Activated CD4-positive, alpha-beta T cell treated with anti-CD3 and anti-CD28 coated beads for 36 hours (primary cell): ENCODE measurements at regions not wholly inside any gene's neighbourhood (a gene's known extent, or its start where the extent isn't known, plus 50 kb on each side); places are given as distances from the start of the nearest gene placed in this dataset.
"Not testable (repeated sequence)": the region's sequence is repeated elsewhere in the genome, so short reads cannot be mapped to it uniquely, and the experiment has no call there.

Source experiments
- ATAC-seq: fragments of 200-7000 bp; cut with Tn5 transposase; one replicate; pipeline ENCODE4 v1.10.0; 2021; ENCODE audit warnings: mild to moderate bottlenecking, moderate library complexity
- CTCF ChIA-PET: fragments of 350-600 bp; sonication (Branson Sonifier 250); formaldehyde crosslinking; loops from one replicate; lab custom pipeline; 2021; ENCODE audit warnings: antibody characterized with exemption; lab: Charles Lee
- POLR2A ChIA-PET: fragments of 350-600 bp; sonication (Branson Sonifier 250); formaldehyde crosslinking; loops from one replicate; lab custom pipeline; 2021; ENCODE audit warnings: antibody characterized with exemption, inconsistent platforms; lab: Charles Lee
- DNase-seq: peaks from one replicate; pipeline ENCODE4 v3.0.0-alpha.2; 2020
- H3K27ac Mint-ChIP-seq: one replicate; pipeline ENCODE4 v1.8.0; 2021; ENCODE audit warnings: mixed read lengths
- H3K27me3 Mint-ChIP-seq: one replicate; pipeline ENCODE4 v1.8.0; 2021; ENCODE audit warnings: mixed read lengths
- H3K36me3 Mint-ChIP-seq: one replicate; pipeline ENCODE4 v1.8.0; 2021; ENCODE audit warnings: low read depth, mixed read lengths
- H3K4me1 Mint-ChIP-seq: one replicate; pipeline ENCODE4 v1.8.0; 2021; ENCODE audit warnings: mixed read lengths
- H3K4me3 Mint-ChIP-seq: one replicate; pipeline ENCODE4 v1.8.0; 2021; ENCODE audit warnings: mild to moderate bottlenecking, moderate library complexity, mixed read lengths
- H3K9me3 Mint-ChIP-seq: one replicate; pipeline ENCODE4 v1.8.0; 2021; ENCODE audit warnings: low read depth, mixed read lengths
- intact Hi-C, 2 experiments: fragments of 100-400 bp; cut with DNase I in 1 of 2; cut with micrococcal nuclease in 1 of 2; formaldehyde crosslinking; loops; one replicate each; pipeline versions ENCODE4 v1.14.2 to v1.15.1; 2022 to 2024; cut with DNase I, micrococcal nuclease

GRCh38 chr9:75545287-75545686, 345.2 kb upstream of the PCSK5 start:
- CTCF ChIA-PET = no interaction called here
- Mint-ChIP-seq H3K27me3 (no peaks in the 10 kb centered on the region), H3K9me3 (no peaks in the 10 kb centered on the region), H3K27ac (no peak overlapping the region), H3K4me3 (no peak overlapping the region), H3K4me1 (no peaks in the 10 kb centered on the region), H3K36me3 (no peaks in the 10 kb centered on the region)
- POLR2A ChIA-PET = no interaction called here
- intact Hi-C loops = no loop called here
- no peak for ATAC-seq
- DNase-seq = no peak

DNA sequence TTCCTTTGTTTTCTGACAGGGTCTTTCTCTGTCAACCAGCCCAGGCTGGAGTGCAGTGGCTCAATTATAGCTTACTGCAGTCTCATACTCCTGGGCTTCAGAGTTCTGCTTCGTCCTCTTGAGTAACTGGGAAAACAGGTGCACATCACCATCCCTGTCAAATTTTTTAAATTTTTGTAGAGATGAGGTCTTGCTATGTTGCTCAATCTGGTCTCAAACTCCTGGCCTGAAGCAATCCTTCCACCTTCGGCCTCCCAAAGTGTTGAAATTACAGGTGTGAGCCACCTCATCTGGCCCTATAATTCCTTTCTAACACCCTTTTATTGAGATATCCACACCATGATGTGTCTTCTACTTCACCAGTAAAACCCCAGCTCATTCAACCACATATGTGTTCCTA, 341.6 kb upstream of the PCSK5 start:
- Mint-ChIP-seq H3K4me1 (no peaks in the 10 kb centered on the region), H3K27ac (no peak overlapping the region), H3K9me3 (no peaks in the 10 kb centered on the region), H3K27me3 (peaks cover under 1% of the 10 kb centered on the region), H3K4me3 (no peak overlapping the region), H3K36me3 (no peaks in the 10 kb centered on the region)
- DNase-seq = no peak
- ChIA-PET CTCF (no interaction called here), POLR2A (no interaction called here)
- intact Hi-C loops = no loop called here
- ATAC-seq = no peak

DNA sequence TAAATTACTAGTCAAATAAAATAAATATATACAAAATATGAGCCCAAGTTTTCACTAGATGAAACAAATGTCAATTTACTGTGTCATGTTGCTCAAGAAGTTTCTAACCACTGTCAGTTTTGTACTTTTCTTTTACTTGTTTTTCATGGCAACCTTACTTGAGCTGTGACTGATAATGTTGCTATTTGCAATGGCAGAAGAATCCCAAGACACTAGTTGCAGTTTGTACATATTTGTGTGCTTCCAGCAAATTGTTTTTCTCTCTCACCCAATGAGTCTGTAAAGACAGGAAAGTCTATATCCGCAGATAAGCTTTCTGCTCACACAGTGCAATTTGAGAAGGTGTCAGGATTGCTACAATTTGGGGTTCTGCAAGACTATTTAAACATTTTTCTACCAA, 338.6 kb upstream of the PCSK5 start:
- CTCF ChIA-PET = no interaction called here
- Mint-ChIP-seq H3K4me1 (no peaks in the 10 kb centered on the region), H3K4me3 (no peak overlapping the region), H3K27me3 (peaks cover 2% of the 10 kb centered on the region), H3K9me3 (no peaks in the 10 kb centered on the region), H3K36me3 (no peaks in the 10 kb centered on the region), H3K27ac (no peak overlapping the region)
- POLR2A ChIA-PET = no interaction called here
- ATAC-seq (no peak), DNase-seq (no peak)
- intact Hi-C loops = no loop called here

DNA sequence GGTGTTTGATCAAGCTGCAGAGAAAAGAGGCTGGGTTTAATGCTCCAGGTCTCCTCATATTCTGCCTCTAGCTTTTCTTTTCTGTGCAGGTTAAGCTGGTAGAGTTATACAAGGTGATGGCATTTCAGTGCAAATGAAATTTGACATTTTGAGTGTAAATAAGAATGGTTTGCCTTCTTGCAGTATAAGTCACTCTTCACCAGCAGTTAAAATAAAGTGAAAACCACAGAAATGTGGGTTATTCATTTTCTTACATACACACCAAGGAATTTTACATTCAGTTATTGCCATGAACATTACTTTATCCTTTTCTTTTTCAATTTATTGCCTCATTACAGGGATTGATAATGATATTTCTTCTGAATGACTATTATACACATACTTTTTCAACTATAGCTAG, 337.5 kb upstream of the PCSK5 start:
- Mint-ChIP-seq H3K4me1 (no peaks in the 10 kb centered on the region), H3K27ac (no peak overlapping the region), H3K9me3 (peaks cover 2% of the 10 kb centered on the region), H3K4me3 (no peak overlapping the region), H3K27me3 (peaks cover 2% of the 10 kb centered on the region), H3K36me3 (no peaks in the 10 kb centered on the region)
- intact Hi-C loops = no loop called here
- ATAC-seq (no peak), DNase-seq (no peak)
- CTCF ChIA-PET = no interaction called here
- POLR2A ChIA-PET = no interaction called here

- H3K27me3 Mint-ChIP-seq, intact Hi-C loops, H3K27ac Mint-ChIP-seq, CTCF ChIA-PET, H3K4me3 Mint-ChIP-seq, H3K9me3 Mint-ChIP-seq, H3K4me1 Mint-ChIP-seq, ATAC-seq, DNase-seq, POLR2A ChIA-PET, H3K36me3 Mint-ChIP-seq: not testable (repeated sequence)
Observed at GRCh38 chr9:75566813-75567212, 323.7 kb upstream of the PCSK5 start.

DNA sequence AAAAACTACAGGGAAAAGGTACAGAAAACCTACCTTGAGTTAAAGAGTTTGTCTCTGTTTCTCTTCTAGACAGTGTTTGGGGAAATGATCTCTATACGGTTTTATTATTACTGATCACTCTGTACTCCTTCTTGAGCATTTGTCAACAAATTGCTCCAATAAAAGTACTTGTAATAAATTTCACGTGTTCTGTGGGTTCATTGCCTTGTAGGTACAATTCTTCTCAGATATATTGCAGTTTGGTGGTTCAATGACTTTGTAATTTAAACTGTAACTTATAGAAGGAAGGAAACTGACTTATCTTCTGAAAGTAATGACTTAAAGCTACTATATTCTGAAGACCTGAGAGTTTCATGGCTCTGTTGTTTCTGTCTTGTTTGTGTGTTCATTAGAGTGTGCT, 319.9 kb upstream of the PCSK5 start:
- no peaks in the 10 kb centered on the region for H3K9me3 Mint-ChIP-seq
- no peak for DNase-seq
- POLR2A ChIA-PET = no interaction called here
- intact Hi-C loops = no loop called here
- CTCF ChIA-PET = interaction anchor here (0.6 kb wide), 1 partner anchor 266 kb away, joined by 3 read pairs; no protein-coding TSS in a partner anchor
- H3K4me3 Mint-ChIP-seq = no peak overlapping the region
- no peak for ATAC-seq
- peaks cover 5% of the 10 kb centered on the region for H3K27me3 Mint-ChIP-seq
- no peaks in the 10 kb centered on the region for H3K36me3 Mint-ChIP-seq
- no peak overlapping the region for H3K27ac Mint-ChIP-seq
- no peaks in the 10 kb centered on the region for H3K4me1 Mint-ChIP-seq

- Mint-ChIP-seq H3K4me3 (no peak overlapping the region), H3K9me3 (no peaks in the 10 kb centered on the region), H3K4me1 (no peaks in the 10 kb centered on the region), H3K36me3 (no peaks in the 10 kb centered on the region), H3K27me3 (no peaks in the 10 kb centered on the region), H3K27ac (no peak overlapping the region)
- no peak for DNase-seq
- CTCF ChIA-PET = no interaction called here
- POLR2A ChIA-PET = no interaction called here
- intact Hi-C loops = no loop called here
- no peak for ATAC-seq
Observed at GRCh38 chr9:75574569-75574968, 315.9 kb upstream of the PCSK5 start.

GRCh38 chr9:75582870-75583269, 307.6 kb upstream of the PCSK5 start:
- no peaks in the 10 kb centered on the region for H3K36me3 Mint-ChIP-seq
- H3K4me3 Mint-ChIP-seq = no peak overlapping the region
- H3K27ac Mint-ChIP-seq = no peak overlapping the region
- intact Hi-C loops = loop anchor here in 1 of 2 experiments (2.0 kb wide), 1 partner anchor 20 kb away; no protein-coding TSS in a partner anchor
- POLR2A ChIA-PET = no interaction called here
- H3K9me3 Mint-ChIP-seq = no peaks in the 10 kb centered on the region
- DNase-seq = no peak
- CTCF ChIA-PET = no interaction called here
- peaks cover 7% of the 10 kb centered on the region for H3K27me3 Mint-ChIP-seq
- no peaks in the 10 kb centered on the region for H3K4me1 Mint-ChIP-seq
- no peak for ATAC-seq

- ATAC-seq = no peak
- ChIA-PET POLR2A (interaction anchor here (0.7 kb wide), 1 partner anchor 483 kb away, joined by 3 read pairs; no protein-coding TSS in a partner anchor), CTCF (interaction anchor here (0.8 kb wide), 1 partner anchor 483 kb away, joined by 3 read pairs; no protein-coding TSS in a partner anchor)
- Mint-ChIP-seq H3K9me3 (no peaks in the 10 kb centered on the region), H3K4me1 (no peaks in the 10 kb centered on the region), H3K27me3 (peaks cover 5% of the 10 kb centered on the region), H3K36me3 (no peaks in the 10 kb centered on the region), H3K4me3 (no peak overlapping the region), H3K27ac (no peak overlapping the region)
- intact Hi-C loops = loop anchor here in 1 of 2 experiments (5.0 kb wide), 1 partner anchor 52 kb away; no protein-coding TSS in a partner anchor
- peak; percentile 7 for DNase-seq
Observed at GRCh38 chr9:75588808-75589207, 301.7 kb upstream of the PCSK5 start.

DNA sequence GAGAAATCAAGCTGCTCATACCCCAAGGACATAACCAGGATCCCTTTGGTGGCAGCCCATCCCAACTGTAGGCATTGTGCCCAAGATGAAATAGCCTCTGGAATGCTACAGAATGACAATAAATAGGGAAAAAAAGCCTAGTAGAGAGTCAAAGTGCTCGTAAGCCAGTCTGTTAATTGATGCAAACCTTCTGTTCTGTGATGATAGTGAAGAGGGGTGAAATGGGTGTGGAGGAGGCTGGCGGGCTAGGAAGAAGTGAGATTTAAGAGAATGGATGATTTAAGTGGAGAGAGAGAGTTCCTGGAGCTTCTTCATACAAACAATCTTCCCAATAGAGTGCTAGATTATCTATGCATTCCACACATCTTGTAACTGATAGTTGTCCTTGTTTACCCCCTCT, 301.0 kb upstream of the PCSK5 start:
- DNase-seq (no peak), ATAC-seq (no peak)
- H3K9me3 Mint-ChIP-seq = no peaks in the 10 kb centered on the region
- intact Hi-C loops = loop anchor here in 1 of 2 experiments (5.0 kb wide), 1 partner anchor 52 kb away; no protein-coding TSS in a partner anchor
- no peaks in the 10 kb centered on the region for H3K4me1 Mint-ChIP-seq
- no peaks in the 10 kb centered on the region for H3K36me3 Mint-ChIP-seq
- POLR2A ChIA-PET = no interaction called here
- H3K27ac Mint-ChIP-seq = no peak overlapping the region
- CTCF ChIA-PET = no interaction called here
- H3K27me3 Mint-ChIP-seq = peaks cover 5% of the 10 kb centered on the region
- H3K4me3 Mint-ChIP-seq = no peak overlapping the region

GRCh38 chr9:75591972-75592371, 298.5 kb upstream of the PCSK5 start:
- Mint-ChIP-seq H3K9me3 (no peaks in the 10 kb centered on the region), H3K4me3 (no peak overlapping the region), H3K27ac (no peak overlapping the region), H3K27me3 (peaks cover 2% of the 10 kb centered on the region), H3K4me1 (no peaks in the 10 kb centered on the region), H3K36me3 (no peaks in the 10 kb centered on the region)
- no peak for DNase-seq
- POLR2A ChIA-PET = no interaction called here
- no peak for ATAC-seq
- CTCF ChIA-PET = no interaction called here
- intact Hi-C loops = no loop called here

GRCh38 chr9:75592586-75592985, 297.9 kb upstream of the PCSK5 start:
- no peaks in the 10 kb centered on the region for H3K36me3 Mint-ChIP-seq
- ChIA-PET POLR2A (no interaction called here), CTCF (interaction anchor here (0.6 kb wide), 1 partner anchor 305 kb away, joined by 3 read pairs; no protein-coding TSS in a partner anchor)
- H3K4me1 Mint-ChIP-seq = no peaks in the 10 kb centered on the region
- ATAC-seq = no peak
- no peak overlapping the region for H3K4me3 Mint-ChIP-seq
- H3K27ac Mint-ChIP-seq = no peak overlapping the region
- no peaks in the 10 kb centered on the region for H3K9me3 Mint-ChIP-seq
- H3K27me3 Mint-ChIP-seq = peaks cover 2% of the 10 kb centered on the region
- DNase-seq = no peak
- intact Hi-C loops = no loop called here
